NCI-H2227 (cell line): ENCODE measurements at regions not wholly inside any gene's neighbourhood (a gene's known extent, or its start where the extent isn't known, plus 50 kb on each side); places are given as distances from the start of the nearest gene placed in this dataset.

Experiments
- DNase-seq: peaks from one replicate; lab custom pipeline; 2025; ENCODE audit not compliant: unreplicated experiment; lab: John Stamatoyannopoulos, UW

DNA sequence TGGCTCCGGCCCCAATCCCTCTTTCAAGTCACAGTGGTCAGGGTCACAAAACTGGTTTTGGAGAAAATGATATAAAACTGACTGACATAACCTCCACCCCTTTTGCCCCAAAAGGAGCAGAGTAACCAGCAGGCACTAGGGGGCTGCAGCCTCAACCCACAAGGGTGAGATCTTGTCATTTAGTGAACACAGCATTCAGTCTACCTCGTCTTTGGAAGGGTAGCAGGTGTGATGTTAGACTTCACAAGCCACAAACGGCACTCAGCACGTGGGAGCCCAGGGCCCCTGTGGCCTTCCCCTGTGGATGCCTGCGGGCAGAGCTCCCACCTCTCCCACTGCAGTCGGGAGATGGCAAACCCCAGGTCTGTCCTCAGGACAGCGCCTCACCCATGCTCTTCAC, 372.1 kb upstream of the MYT1L start:
- DNase-seq: no peak

DNA sequence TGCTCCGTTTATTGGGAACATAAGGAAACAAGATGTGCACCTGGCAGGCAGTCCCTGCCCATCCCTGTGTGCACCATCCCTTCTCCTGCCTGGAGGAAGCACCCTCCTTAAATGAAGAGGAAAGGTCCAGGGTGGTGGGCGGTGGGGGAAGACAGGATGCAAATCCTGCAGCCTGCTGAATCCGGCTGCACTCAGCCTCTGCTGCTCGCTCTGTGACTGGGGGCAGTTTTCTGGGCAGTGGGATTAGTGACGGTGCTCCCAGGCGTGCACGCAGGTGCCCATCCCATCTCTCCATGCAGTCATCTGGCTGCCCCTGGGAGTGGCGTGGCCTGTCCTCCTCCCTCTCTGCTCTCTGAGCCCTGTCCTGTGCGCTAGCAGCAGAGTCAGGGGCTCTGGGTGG, 371.3 kb upstream of the MYT1L start:
- DNase-seq: no peak

DNA sequence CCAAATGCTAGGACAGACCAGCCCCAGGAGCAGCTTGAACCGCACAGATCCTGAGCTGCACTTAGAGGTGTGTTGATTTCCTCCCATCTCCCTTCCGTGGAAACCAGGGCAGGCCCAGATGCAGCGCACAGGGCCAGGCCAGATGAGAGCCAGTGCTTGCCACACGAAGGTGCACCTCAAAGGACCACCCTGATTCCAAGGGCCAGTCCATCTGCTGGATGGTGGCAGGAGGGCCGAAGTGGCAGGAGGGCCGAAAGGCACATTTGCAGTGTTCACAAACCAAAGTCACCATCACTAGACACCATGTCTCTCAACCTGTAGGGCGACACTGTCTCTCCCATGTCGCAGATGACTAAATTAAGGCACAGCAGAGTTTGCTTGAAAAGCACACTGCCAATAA, 370.7 kb upstream of the MYT1L start:
- no peak for DNase-seq

DNA sequence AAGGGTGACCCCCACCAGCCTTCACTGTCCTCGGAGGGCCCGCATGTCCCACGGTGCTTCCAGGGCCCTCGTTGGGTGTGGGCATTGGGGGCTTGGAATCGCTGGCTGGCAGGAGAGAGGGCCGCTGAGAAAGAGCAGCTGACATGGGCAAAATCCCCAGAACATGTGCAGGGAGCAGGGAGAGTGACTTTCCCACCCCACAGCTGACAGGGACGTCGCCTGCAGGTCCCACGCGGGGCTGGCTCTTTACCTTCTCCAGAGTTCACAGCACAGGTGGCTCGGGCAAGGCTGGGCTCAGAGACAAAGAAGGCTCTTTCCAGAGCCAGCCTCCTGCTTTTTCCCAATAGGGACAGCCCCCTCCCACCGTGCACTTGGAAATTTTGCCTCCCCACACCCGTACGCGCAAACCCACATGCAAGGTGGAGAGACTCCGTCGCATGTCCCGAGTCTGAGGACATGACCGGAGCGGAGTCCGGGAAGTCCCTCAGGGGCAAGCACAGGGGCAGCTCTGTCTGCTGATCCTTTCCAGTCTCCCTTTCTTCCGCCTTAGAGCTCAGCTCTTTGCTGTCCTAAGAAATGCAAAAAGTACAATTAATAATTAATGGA, 370.2 kb upstream of the MYT1L start:
- no peak for DNase-seq

DNA sequence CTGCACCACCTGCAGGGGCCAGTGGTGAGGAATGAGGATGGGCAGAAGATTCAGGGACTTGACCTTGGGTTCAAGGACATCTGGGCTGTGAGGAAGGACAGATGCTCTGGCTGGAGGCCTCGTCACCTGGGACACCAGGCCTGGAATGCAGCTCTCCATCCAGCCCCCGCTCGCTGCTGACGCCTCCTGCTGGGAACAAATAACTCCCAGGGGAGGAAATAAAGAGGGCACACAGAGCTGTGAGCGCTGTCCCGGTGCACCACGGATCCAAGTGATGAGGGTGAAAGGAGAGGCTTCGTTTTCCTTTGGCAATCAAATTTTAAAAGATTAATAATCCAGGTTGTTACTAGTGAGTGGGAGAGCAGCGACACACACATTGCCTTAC, 368.0 kb upstream of the MYT1L start:
- DNase-seq: no peak

DNA sequence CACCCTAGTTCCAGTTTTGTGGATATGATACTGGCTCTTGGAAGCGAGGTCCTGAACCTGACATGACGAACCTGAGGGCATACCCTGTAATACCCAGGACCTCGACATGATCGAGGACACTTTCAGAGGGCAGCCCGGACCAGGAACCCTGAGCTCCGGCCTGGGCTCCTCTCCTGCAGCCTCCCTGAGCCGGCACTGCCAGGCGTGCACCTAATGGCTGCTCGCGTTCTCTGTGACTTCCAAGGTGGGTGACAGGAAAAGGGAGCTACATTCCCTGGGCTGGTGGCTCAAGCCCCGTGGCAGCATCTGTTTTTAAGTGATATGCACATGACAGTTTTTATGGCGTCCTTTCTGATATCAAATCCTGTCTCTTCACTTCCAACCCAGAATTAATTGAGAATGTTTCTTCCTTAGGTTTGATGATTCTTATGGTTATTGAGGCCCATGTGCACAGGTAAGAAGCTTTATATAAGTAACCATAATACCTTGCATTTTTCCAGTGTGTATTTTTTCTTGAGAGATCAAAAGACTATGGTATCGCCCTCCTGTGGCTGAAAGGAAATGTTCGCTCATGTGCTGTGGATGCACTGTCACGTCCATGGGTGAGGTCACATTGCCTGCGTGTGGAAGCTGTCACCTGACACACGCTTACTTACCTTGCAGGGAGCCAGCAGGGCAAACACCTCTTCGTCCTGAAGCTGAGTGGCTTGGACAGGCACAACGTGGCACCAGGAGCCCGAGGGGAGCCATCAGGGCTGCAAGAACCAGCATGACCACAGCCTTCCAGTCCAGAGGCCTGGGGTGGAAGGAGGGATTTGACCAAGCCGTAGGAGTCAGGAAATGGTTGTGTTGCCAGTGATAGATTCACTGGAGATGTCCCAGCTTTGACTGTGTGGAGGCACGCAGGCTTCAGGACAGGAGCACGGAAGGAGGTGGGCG, 367.4 kb upstream of the MYT1L start:
- peak; percentile 8 for DNase-seq

DNA sequence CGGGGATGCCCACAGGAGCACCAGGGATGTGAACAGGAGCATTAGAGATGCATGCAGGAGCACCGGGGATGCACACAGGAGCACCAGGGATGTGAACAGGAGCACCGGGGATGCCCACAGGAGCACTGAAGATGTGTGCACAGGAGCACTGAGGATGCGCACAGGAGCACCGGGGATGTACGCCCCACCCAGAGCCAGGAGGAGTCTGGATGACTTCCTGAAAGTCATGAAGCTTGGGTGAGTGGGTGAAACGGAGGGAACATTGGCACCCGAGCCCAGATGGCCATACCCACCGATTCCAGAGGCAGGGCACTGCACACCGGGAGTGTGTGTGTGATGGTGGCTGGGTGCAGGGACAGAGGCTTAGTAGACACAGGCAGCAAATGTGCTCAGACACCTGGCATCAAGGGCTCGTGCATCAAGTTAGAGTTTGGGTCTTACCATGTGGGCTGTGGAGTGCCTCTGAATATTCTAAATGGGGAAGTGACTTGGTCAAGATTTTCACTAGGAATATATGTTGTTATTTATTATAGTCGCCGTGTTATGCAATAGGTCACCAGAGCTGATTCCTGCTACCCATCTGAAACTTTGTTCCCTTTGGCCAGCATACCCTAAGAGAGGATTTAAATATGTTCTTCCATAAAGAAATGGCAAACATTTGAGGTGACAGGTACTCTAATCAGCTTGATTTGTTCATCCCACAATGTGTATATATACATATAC, 365.8 kb upstream of the MYT1L start:
- no peak for DNase-seq

DNA sequence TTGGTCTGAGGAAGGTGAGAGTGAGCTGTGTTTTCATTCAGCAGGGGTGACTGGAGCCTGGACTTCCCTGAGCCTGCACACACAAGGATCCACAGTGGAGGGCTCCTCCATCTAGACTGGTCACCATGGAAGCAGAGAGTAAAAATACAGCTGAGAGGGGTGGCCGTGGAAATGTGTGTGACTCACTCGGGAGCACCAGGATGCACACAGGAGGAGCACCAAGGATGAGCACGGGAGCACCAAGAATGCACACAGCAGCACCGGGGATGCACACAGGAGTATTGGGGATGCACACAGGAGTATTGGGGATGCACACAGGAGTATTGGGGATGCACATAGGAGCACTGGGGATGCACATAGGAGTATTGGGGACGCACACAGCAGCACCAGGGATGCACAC, 365.2 kb upstream of the MYT1L start:
- DNase-seq: no peak

DNA sequence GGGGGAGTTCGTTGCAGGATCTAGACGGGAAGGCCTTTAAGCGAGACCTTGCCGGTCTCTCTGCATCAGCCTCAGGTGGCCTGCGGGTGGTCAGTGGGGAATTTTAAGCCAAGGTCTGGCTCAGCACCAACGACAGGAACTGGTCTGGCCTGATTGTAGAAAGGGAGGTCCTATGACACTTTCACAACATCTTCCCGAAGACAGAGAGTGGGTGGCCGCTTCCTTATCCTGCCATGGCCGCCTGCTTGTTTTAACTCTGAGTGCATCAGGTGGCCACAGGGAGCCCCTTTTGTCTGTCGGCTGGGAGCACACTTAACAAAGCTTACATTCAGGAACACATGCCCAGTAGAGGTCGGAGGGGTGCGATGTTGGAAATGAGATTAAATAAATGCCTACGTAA, 363.7 kb upstream of the MYT1L start:
- DNase-seq: no peak

DNA sequence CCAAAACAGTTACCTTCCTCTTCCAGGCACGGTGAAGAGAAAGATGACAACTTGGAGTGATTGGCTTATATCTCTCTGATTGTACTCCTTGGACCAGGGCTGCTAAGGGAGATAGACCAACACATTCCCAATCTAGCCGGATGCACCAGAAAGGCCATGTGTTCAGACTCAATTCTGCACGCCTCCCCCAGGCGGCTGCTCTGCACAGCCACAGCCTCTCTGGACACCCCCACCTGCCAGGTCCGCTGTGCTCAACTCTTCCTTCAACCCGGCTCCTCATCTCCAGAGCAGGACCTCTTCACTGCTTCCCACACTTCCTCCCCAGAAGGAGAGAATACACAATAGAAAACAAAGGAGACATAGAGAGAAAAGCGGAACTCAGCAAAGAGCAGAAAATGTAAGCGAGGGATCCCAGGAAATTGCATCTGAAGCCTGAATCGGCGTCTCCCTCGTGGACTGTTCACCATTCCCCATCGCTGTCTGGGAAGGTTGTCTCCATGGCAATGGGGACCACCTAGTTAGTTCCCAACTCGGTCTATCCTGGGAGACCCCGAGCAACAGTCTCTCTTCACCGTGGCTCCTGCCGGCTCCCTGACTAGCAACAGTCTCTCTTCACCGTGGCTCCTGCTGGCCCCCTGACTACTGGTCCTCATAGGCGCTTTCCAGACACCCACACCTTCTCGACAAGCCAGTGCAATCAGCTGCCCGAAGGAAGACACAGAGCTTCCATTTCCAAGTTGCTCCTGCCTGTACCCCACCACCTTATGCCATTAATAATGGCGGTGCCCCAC, 361.7 kb upstream of the MYT1L start:
- DNase-seq: no peak

DNA sequence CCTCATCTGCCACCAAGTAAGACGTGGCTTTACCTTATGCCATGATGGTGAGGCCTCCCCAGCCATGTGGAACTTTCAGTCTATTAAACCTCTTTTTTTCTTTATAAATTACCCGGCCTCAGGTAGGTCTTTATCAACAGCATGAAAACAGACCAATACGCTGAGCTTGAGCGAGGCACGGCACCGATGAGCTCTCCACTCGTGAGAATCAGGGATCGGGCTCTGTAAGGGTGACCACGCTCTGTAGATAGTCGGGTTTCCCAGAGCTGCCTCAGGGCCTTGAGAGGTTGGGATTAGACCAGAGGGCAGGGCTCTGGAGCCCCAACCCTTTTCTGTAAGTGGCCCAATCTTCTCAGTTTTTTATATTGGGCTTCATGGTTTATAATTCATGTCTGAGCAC, 360.3 kb upstream of the MYT1L start:
- DNase-seq: no peak

DNA sequence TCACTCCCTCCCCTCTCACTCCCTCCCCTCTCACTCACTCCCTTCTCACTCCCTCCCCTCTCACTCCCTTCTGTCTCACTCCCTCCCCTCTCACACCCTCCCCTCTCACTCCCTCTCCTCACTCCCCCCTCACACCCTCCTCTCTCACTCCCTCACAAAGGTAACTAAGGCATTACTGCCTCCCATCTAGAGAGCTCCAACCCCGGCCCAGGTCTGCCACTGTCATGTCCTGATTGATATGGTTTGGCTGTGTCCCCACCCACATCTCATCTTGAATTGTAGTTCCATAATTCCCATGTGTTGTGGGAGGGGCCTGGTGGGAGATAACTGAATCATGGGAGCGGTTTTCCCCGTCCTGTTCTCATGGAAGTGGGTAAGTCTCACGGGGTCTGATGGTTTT, 359.9 kb upstream of the MYT1L start:
- DNase-seq: no peak

DNA sequence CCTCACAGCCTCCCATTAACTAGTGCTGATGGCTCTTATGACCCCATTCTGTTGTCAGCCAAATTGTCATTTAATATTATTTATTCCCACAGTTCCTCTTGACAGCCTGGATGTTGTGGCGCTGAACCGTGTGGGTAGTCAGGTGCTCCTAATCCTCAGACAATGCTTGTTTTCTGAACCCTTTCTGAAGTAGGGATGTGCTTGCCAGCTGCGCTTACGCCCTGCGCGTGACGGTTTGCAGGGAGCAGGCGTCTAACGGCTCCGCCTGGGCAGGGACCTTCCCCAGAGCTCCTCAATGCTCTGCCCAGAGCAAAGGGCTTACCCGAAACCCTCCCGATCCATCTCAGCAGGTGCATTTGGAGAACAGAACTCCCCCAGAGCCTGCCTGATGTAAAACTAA, 358.2 kb upstream of the MYT1L start:
- DNase-seq: no peak

DNA sequence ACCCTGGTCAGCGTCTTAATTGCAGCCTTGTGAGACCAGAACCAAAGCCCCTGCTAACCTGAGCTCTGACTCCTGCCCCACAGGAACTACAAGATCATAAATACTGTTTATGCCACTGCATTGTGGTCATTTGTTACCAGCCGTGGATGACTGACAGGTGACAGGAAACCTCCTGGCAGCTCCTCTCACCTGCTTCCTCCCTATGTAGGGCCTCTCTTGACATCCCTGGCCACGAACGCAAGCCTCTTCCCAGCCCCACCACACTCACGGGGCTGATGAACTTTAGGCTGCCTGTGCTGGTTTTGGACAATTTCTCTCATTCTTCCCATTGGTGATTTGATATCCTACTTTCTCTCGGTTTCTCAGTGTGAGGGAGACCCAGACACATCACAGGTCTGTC, 357.2 kb upstream of the MYT1L start:
- no peak for DNase-seq

DNA sequence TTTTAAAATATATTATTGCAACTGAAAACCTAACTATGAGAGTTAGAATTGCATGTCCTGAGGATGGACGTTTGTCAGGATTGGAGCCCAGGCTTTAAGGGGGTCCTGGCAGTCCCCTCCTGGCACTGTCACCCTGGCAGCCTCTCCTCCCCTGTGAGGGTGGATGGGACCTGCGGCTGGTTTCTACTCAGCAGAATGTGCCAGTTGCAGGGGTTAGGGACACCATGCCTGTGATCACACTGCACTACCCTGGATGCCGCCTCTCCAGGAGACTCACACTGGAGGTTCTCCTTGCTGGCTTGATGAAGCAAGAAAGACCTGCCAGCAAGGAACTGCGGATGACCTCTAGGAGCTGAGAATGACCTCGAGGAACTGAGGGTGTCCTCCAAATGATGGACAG, 356.7 kb upstream of the MYT1L start:
- no peak for DNase-seq

DNA sequence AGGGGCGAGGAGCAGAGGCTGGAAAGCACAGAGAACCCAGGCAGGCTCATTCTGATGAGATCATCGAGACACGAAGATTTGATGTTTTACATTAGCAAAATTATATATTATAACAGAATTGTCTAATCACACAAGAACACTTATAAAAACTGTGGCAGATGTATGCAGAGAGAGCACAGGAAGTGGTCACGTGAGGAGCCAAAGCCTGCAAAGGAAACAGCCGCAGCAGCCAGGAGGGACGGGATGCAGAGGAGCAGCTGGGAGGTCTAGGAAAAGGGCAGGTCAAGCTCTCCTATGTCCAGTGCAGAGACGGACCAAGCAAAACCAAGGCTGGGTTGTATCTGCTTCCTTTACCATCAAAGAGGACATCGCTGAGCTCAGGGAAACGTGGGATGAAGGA, 355.1 kb upstream of the MYT1L start:
- DNase-seq: no peak

DNA sequence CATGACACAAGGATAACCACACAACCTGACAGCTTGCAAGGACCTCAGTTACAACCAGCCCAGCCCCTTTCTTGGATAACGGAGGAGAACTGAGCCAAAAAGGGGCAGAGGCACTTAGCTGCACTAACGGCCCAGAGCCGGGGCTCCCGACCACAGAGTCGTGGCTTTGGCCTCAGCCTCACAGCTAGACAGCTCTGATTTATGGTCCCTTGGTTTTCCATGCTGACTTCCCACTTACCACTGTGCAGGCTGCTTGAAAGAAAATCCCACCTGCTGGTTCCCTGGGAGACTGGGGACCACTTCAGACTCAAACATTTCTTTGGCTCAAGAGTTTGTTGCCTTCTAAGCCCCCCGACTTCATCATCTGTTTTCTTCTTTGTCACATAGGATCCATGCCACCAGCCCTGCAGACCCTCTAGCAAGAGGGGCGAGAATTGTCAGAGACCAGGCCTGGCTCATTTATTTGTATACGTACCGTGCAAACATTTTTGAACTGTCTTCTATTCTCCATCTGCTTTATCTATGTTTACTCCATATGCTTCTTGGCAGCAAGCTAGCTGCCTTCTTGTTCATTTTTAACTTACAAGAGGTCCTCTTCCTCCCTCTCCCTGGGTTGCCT, 352.6 kb upstream of the MYT1L start:
- no peak for DNase-seq

DNA sequence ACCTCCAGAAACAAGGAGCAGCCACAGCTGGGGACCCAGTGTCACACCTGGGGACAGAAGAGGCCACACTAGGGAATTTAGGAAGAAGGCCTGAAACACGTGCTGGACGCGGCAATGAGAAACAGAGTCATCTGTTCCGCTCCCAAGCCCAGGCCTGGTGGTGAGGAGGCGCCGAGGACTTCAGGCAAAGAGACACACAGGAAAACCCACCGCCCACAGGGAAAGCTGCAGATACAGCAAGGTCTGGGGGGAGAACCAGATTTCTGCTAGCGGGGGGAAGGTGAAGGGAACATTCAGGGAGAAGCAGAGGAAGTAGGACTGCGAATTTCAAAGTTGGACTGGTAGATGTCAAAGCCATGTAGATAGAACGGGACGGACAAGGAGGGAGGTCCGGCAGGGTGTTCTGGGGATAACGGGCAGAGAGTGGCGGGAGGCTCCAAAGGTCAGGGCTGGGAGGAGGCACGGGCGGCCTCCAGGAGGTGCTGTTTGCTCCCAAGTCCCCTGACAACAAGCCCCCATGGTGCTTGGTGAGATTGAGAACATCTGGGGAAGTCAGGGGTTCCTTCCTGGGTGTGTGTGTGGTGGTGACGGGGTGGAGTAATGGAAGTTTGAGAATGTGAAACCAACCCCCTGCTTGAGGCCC, 351.7 kb upstream of the MYT1L start:
- DNase-seq: no peak

DNA sequence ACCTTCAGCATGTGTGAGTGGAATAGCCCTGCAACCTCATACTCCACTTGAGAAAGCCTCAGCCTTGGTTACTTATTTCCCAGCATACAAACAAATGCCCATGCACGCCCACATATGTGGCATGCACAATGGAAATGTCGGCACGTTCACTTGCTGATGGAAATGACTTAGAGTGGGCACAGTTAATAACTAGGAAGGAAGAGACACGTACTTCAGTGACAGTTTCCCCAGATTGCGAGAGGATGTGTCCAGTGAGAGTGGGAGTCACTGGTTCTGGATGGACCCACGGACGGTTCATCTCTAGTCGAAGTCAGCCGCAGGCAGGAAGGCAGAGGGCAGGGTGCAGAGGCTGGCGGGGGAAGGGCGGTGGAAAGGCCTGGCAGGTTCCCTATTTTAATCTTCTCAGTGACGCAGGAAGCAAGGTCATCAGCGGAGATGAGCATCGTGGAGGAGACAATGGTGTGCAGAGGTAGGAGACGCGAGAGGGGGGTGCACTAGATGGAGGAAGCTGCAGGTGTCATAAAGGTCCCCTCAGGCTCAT, 350.7 kb upstream of the MYT1L start:
- no peak for DNase-seq

DNA sequence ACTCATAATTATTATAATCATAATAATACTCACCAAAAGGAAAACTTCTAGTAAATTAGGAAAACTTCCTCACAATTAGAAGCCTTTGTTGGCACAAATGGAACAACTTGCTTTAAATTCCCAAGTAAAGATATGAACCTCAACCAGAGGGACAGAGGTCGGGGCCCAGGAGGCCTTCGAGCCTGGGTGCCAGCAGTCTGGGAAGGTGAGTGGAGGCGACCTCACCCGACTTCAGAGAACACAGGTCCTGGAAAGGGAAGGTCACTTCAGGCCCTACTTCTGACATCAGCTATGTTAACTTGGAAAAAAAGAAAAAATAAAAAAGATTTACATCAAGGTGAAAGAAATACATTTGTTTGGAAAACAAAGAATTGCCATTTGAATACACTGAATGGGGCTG, 350.0 kb upstream of the MYT1L start:
- no peak for DNase-seq
